WTC11 (cell line): ENCODE measurements at regions not wholly inside any gene's neighbourhood (a gene's known extent, or its start where the extent isn't known, plus 50 kb on each side); places are given as distances from the start of the nearest gene placed in this dataset.

Experiments
- ATAC-seq: fragments of 200-7000 bp; cut with Tn5 transposase; 2 replicates; pipeline ENCODE4 v1.10.0; 2021; ENCODE audit warnings: mild to moderate bottlenecking, moderate library complexity
- CTCF ChIA-PET: fragments of 300-600 bp; sonication (Branson Sonifier 250); formaldehyde crosslinking; loops from one replicate; lab custom pipeline; 2021; ENCODE audit warnings: antibody characterized with exemption; lab: Charles Lee
- POLR2A ChIA-PET: fragments of 350-600 bp; sonication (Branson Sonifier 250); formaldehyde crosslinking; loops from one replicate; lab custom pipeline; 2021; ENCODE audit warnings: antibody characterized with exemption; lab: Charles Lee
- DNase-seq: peaks from one replicate; pipeline ENCODE4 v3.0.0; 2021; ENCODE audit warnings: low spot score
- H3K27ac Mint-ChIP-seq: 2 replicates; pipeline ENCODE4 v1.8.0; 2021; ENCODE audit warnings: mixed read lengths
- H3K27me3 Mint-ChIP-seq: 2 replicates; pipeline ENCODE4 v1.8.0; 2021; ENCODE audit warnings: low read depth, mild to moderate bottlenecking, moderate library complexity, mixed read lengths
- H3K36me3 Mint-ChIP-seq: 2 replicates; pipeline ENCODE4 v1.8.0; 2021; ENCODE audit warnings: mixed read lengths
- H3K4me1 Mint-ChIP-seq: 2 replicates; pipeline ENCODE4 v1.8.0; 2022; ENCODE audit warnings: mixed read lengths
- H3K4me3 Mint-ChIP-seq: 2 replicates; pipeline ENCODE4 v1.8.0; 2021; ENCODE audit warnings: mild to moderate bottlenecking, moderate library complexity, mixed read lengths
- H3K9me3 Mint-ChIP-seq: 2 replicates; pipeline ENCODE4 v1.8.0; 2021; ENCODE audit warnings: mixed read lengths
- CREB1 ChIP-seq: sonication (generic); formaldehyde crosslinking; IDR thresholded peaks from 2 replicates; pipeline ENCODE4 v1.8.0; 2023; ENCODE audit warnings: mild to moderate bottlenecking, missing genetic modification reagents
- NR2C2 ChIP-seq: sonication (generic); formaldehyde crosslinking; IDR thresholded peaks from 2 replicates; pipeline ENCODE4 v1.8.0; 2022; ENCODE audit warnings: mild to moderate bottlenecking, missing genetic modification reagents
- NR3C1 ChIP-seq: sonication (generic); formaldehyde crosslinking; conservative IDR thresholded peaks from 2 replicates; pipeline ENCODE4 v1.8.1; 2023; ENCODE audit warnings: low read depth, mild to moderate bottlenecking, missing genetic modification reagents
- RELA ChIP-seq: sonication (generic); formaldehyde crosslinking; IDR thresholded peaks from 2 replicates; pipeline ENCODE4 v1.8.1; 2022; ENCODE audit warnings: missing genetic modification reagents, mild to moderate bottlenecking, borderline replicate concordance
- TEAD4 ChIP-seq: sonication (generic); formaldehyde crosslinking; IDR thresholded peaks from 2 replicates; pipeline ENCODE4 v1.8.0; 2022; ENCODE audit warnings: mild to moderate bottlenecking, missing genetic modification reagents
- ZNF396 ChIP-seq: fragments of 250-450 bp; sonication (Bioruptor Pico); IDR thresholded peaks from 2 replicates; pipeline ENCODE4 v1.8.0; 2021; ENCODE audit warnings: mild to moderate bottlenecking, moderate library complexity, borderline replicate concordance
- ZNF416 ChIP-seq: fragments of 250-450 bp; sonication (Bioruptor Pico); IDR thresholded peaks from 2 replicates; pipeline ENCODE4 v1.9.0; 2021; ENCODE audit warnings: mild to moderate bottlenecking, inconsistent platforms
- ZNF423 ChIP-seq: fragments of 250-450 bp; sonication (Bioruptor Pico); IDR thresholded peaks from 2 replicates; pipeline ENCODE4 v2.1.2; 2022; ENCODE audit warnings: mild to moderate bottlenecking, moderate library complexity
- TF ChIP-seq, protein P1 (sequence below): sonication (generic); formaldehyde crosslinking; IDR thresholded peaks from 2 replicates; pipeline ENCODE4 v1.8.0; 2022; ENCODE audit warnings: mild to moderate bottlenecking, missing genetic modification reagents
- TF ChIP-seq, protein P2 (sequence below): sonication (generic); formaldehyde crosslinking; IDR thresholded peaks from 2 replicates; pipeline ENCODE4 v1.8.0; 2022; ENCODE audit warnings: mild to moderate bottlenecking, missing genetic modification reagents
- TF ChIP-seq, protein P3 (sequence below): sonication (generic); formaldehyde crosslinking; IDR thresholded peaks from 2 replicates; pipeline ENCODE4 v1.8.0; 2023; ENCODE audit warnings: mild to moderate bottlenecking, missing genetic modification reagents
- TF ChIP-seq, protein P4 (sequence below): sonication (generic); formaldehyde crosslinking; IDR thresholded peaks from 2 replicates; pipeline ENCODE4 v1.8.1; 2023; ENCODE audit warnings: mild to moderate bottlenecking, missing genetic modification reagents, moderate library complexity
- TF ChIP-seq, protein P5 (sequence below): fragments of 250-450 bp; sonication (Bioruptor Pico); IDR thresholded peaks from 2 replicates; pipeline ENCODE4 v2.1.2; 2022; ENCODE audit warnings: mild to moderate bottlenecking, moderate library complexity
- TF ChIP-seq, protein P6 (sequence below): fragments of 200-600 bp; IDR thresholded peaks from 2 replicates; pipeline ENCODE4 v1.8.0; 2022; ENCODE audit warnings: antibody characterized with exemption
- TF ChIP-seq, protein P7 (sequence below): sonication (generic); formaldehyde crosslinking; IDR thresholded peaks from 2 replicates; pipeline ENCODE4 v1.8.1; 2022; ENCODE audit warnings: low read depth, missing genetic modification reagents, borderline replicate concordance
- TF ChIP-seq, protein P8 (sequence below): sonication (generic); formaldehyde crosslinking; IDR thresholded peaks from 2 replicates; pipeline ENCODE4 v1.8.0; 2023; ENCODE audit warnings: missing genetic modification reagents
- TF ChIP-seq, protein P9 (sequence below): fragments of 250-450 bp; sonication (Bioruptor Pico); conservative IDR thresholded peaks from 2 replicates; pipeline ENCODE4 v1.9.0; 2021; ENCODE audit warnings: mild to moderate bottlenecking
- TF ChIP-seq, protein P10 (sequence below): sonication (generic); formaldehyde crosslinking; IDR thresholded peaks from 2 replicates; pipeline ENCODE4 v1.8.1; 2023; ENCODE audit warnings: mild to moderate bottlenecking, missing genetic modification reagents

DNA sequence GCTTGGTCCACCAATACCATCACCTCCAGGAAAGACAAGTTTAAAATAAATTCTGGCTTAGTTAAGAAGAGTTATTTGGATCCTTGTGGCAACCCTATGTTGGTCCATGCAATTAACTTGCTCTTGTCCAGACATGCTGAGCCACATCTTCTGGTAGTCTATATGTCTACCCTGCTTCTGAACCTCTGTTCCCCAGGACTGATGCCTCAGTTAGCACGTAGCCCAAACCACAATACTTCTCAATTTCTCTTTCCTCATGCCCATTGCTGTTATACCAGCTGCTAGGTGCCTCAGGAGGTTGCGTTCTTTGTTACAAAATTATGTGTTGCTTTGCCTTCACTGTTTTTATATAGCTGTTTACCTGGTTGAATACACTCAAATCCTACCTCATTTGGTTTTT is 116.4 kb upstream of the KCNQ5 start:
- no peaks in the 10 kb centered on the region for H3K27me3 Mint-ChIP-seq
- peaks cover 6% of the 10 kb centered on the region for H3K36me3 Mint-ChIP-seq
- TF ChIP-seq ZNF396 (CRISPR knock-in tag), result no peak
- TF ChIP-seq, protein P1, sequence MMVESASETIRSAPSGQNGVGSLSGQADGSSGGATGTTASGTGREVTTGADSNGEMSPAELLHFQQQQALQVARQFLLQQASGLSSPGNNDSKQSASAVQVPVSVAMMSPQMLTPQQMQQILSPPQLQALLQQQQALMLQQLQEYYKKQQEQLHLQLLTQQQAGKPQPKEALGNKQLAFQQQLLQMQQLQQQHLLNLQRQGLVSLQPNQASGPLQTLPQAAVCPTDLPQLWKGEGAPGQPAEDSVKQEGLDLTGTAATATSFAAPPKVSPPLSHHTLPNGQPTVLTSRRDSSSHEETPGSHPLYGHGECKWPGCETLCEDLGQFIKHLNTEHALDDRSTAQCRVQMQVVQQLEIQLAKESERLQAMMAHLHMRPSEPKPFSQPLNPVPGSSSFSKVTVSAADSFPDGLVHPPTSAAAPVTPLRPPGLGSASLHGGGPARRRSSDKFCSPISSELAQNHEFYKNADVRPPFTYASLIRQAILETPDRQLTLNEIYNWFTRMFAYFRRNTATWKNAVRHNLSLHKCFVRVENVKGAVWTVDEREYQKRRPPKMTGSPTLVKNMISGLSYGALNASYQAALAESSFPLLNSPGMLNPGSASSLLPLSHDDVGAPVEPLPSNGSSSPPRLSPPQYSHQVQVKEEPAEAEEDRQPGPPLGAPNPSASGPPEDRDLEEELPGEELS, result no peak
- TF ChIP-seq, protein P2, sequence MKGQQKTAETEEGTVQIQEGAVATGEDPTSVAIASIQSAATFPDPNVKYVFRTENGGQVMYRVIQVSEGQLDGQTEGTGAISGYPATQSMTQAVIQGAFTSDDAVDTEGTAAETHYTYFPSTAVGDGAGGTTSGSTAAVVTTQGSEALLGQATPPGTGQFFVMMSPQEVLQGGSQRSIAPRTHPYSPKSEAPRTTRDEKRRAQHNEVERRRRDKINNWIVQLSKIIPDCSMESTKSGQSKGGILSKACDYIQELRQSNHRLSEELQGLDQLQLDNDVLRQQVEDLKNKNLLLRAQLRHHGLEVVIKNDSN (CRISPR knock-in tag), result no peak
- TF ChIP-seq NR3C1 (CRISPR knock-in tag), result no peak
- TF ChIP-seq TEAD4 (CRISPR knock-in tag), result no peak
- TF ChIP-seq, protein P3, sequence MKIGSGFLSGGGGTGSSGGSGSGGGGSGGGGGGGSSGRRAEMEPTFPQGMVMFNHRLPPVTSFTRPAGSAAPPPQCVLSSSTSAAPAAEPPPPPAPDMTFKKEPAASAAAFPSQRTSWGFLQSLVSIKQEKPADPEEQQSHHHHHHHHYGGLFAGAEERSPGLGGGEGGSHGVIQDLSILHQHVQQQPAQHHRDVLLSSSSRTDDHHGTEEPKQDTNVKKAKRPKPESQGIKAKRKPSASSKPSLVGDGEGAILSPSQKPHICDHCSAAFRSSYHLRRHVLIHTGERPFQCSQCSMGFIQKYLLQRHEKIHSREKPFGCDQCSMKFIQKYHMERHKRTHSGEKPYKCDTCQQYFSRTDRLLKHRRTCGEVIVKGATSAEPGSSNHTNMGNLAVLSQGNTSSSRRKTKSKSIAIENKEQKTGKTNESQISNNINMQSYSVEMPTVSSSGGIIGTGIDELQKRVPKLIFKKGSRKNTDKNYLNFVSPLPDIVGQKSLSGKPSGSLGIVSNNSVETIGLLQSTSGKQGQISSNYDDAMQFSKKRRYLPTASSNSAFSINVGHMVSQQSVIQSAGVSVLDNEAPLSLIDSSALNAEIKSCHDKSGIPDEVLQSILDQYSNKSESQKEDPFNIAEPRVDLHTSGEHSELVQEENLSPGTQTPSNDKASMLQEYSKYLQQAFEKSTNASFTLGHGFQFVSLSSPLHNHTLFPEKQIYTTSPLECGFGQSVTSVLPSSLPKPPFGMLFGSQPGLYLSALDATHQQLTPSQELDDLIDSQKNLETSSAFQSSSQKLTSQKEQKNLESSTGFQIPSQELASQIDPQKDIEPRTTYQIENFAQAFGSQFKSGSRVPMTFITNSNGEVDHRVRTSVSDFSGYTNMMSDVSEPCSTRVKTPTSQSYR (CRISPR knock-in tag), result no peak
- TF ChIP-seq, protein P4, sequence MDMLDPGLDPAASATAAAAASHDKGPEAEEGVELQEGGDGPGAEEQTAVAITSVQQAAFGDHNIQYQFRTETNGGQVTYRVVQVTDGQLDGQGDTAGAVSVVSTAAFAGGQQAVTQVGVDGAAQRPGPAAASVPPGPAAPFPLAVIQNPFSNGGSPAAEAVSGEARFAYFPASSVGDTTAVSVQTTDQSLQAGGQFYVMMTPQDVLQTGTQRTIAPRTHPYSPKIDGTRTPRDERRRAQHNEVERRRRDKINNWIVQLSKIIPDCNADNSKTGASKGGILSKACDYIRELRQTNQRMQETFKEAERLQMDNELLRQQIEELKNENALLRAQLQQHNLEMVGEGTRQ (CRISPR knock-in tag), result no peak
- no peak for TF ChIP-seq CREB1 (CRISPR knock-in tag)
- TF ChIP-seq, protein P5, sequence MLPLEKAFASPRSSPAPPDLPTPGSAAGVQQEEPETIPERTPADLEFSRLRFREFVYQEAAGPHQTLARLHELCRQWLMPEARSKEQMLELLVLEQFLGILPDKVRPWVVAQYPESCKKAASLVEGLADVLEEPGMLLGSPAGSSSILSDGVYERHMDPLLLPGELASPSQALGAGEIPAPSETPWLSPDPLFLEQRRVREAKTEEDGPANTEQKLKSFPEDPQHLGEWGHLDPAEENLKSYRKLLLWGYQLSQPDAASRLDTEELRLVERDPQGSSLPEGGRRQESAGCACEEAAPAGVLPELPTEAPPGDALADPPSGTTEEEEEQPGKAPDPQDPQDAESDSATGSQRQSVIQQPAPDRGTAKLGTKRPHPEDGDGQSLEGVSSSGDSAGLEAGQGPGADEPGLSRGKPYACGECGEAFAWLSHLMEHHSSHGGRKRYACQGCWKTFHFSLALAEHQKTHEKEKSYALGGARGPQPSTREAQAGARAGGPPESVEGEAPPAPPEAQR, result no peak
- TF ChIP-seq, all 79 proteins: peak for 0
- H3K27ac Mint-ChIP-seq, result no peak overlapping the region
- ChIA-PET POLR2A (no interaction called here), CTCF (interaction anchor here (1.6 kb wide), 1 partner anchor 75 kb away, joined by 4 read pairs; no protein-coding TSS in a partner anchor)
- H3K4me1 Mint-ChIP-seq, result peaks cover 10% of the 10 kb centered on the region; the same call in 1 of the 2 replicates
- H3K9me3 Mint-ChIP-seq, result peaks cover 18% of the 10 kb centered on the region
- no peak for DNase-seq
- ATAC-seq, result no peak
- H3K4me3 Mint-ChIP-seq, result no peak overlapping the region

DNA sequence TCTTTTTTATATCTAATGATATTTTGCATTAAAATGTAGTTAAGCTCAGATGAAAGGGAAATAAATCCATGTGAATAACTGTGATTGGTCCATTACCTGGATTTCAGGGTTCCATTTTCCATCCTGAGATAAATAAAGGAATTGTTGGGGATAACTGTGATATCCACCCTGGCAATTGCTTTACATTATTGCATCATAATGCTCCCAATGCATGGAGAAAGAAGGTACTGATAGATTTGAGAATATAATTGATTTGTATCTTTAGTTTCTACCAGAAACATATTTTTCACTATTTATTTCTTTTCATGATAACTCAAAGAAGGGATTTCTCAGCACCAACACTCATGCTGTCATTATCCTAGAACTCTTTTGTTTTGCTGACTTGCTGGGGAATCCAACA is 102.0 kb upstream of the KCNQ5 start:
- no peaks in the 10 kb centered on the region for H3K36me3 Mint-ChIP-seq
- no peak overlapping the region for H3K27ac Mint-ChIP-seq
- H3K27me3 Mint-ChIP-seq, result no peaks in the 10 kb centered on the region
- no peaks in the 10 kb centered on the region for H3K4me1 Mint-ChIP-seq
- ChIA-PET CTCF (interaction anchor here (2.5 kb wide), 1 partner anchor 108 kb away, joined by 7 read pairs; no protein-coding TSS in a partner anchor), POLR2A (no interaction called here)
- H3K4me3 Mint-ChIP-seq, result no peak overlapping the region
- ATAC-seq (no peak), DNase-seq (no peak)
- no peaks in the 10 kb centered on the region for H3K9me3 Mint-ChIP-seq
- TF ChIP-seq, protein P6, sequence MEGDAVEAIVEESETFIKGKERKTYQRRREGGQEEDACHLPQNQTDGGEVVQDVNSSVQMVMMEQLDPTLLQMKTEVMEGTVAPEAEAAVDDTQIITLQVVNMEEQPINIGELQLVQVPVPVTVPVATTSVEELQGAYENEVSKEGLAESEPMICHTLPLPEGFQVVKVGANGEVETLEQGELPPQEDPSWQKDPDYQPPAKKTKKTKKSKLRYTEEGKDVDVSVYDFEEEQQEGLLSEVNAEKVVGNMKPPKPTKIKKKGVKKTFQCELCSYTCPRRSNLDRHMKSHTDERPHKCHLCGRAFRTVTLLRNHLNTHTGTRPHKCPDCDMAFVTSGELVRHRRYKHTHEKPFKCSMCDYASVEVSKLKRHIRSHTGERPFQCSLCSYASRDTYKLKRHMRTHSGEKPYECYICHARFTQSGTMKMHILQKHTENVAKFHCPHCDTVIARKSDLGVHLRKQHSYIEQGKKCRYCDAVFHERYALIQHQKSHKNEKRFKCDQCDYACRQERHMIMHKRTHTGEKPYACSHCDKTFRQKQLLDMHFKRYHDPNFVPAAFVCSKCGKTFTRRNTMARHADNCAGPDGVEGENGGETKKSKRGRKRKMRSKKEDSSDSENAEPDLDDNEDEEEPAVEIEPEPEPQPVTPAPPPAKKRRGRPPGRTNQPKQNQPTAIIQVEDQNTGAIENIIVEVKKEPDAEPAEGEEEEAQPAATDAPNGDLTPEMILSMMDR, result no peak
- no peak for TF ChIP-seq RELA (CRISPR knock-in tag)
- TF ChIP-seq ZNF423 (CRISPR knock-in tag), result no peak
- TF ChIP-seq, protein P7, sequence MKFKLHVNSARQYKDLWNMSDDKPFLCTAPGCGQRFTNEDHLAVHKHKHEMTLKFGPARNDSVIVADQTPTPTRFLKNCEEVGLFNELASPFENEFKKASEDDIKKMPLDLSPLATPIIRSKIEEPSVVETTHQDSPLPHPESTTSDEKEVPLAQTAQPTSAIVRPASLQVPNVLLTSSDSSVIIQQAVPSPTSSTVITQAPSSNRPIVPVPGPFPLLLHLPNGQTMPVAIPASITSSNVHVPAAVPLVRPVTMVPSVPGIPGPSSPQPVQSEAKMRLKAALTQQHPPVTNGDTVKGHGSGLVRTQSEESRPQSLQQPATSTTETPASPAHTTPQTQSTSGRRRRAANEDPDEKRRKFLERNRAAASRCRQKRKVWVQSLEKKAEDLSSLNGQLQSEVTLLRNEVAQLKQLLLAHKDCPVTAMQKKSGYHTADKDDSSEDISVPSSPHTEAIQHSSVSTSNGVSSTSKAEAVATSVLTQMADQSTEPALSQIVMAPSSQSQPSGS (CRISPR knock-in tag), result no peak
- TF ChIP-seq, protein P8, sequence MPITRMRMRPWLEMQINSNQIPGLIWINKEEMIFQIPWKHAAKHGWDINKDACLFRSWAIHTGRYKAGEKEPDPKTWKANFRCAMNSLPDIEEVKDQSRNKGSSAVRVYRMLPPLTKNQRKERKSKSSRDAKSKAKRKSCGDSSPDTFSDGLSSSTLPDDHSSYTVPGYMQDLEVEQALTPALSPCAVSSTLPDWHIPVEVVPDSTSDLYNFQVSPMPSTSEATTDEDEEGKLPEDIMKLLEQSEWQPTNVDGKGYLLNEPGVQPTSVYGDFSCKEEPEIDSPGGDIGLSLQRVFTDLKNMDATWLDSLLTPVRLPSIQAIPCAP, result no peak
- TF ChIP-seq, protein P9, sequence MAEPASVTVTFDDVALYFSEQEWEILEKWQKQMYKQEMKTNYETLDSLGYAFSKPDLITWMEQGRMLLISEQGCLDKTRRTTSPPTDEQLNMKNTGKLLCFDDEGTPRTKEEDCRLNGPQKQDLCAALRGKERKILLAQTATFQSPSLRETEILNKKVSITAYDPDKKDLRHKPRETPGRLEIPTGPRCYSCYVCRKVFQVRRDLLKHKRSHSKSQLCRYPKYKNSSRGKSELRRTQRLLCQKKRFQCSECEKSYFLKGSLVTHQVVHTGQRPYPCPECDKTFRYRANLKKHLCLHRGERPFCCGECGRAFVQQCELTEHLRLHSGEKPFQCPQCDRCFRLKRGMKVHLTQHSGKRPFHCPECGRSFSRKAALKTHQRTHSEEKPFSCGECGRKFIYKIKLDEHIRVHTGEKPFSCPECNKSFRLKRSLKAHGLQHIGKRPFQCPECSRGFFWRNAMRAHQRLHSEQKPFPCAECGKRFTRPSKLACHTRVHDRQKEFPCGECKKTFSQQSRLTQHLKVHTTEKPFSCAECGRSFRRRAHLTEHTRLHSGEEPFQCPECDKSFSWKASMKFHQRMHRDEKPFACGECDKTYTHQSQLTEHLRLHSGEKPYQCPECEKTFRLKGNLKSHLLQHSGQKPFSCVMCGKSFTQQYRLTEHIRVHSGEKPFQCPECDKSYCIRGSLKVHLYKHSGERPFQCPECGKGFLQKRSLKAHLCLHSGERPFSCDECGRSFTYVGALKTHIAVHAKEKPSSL (CRISPR knock-in tag), result no peak
- TF ChIP-seq NR3C1 (CRISPR knock-in tag), result no peak
- TF ChIP-seq, protein P10, sequence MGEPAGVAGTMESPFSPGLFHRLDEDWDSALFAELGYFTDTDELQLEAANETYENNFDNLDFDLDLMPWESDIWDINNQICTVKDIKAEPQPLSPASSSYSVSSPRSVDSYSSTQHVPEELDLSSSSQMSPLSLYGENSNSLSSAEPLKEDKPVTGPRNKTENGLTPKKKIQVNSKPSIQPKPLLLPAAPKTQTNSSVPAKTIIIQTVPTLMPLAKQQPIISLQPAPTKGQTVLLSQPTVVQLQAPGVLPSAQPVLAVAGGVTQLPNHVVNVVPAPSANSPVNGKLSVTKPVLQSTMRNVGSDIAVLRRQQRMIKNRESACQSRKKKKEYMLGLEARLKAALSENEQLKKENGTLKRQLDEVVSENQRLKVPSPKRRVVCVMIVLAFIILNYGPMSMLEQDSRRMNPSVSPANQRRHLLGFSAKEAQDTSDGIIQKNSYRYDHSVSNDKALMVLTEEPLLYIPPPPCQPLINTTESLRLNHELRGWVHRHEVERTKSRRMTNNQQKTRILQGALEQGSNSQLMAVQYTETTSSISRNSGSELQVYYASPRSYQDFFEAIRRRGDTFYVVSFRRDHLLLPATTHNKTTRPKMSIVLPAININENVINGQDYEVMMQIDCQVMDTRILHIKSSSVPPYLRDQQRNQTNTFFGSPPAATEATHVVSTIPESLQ (CRISPR knock-in tag), result no peak
- TF ChIP-seq ZNF416 (CRISPR knock-in tag), result no peak
- TF ChIP-seq NR2C2 (CRISPR knock-in tag), result no peak
